AG04450 (cell line): ENCODE measurements at regions not wholly inside any gene's neighbourhood (a gene's known extent, or its start where the extent isn't known, plus 50 kb on each side); places are given as distances from the start of the nearest gene placed in this dataset.

Experiments
- CTCF ChIA-PET: fragments of 300-600, 350-600 bp; formaldehyde crosslinking; extraction: SDS; loops from one replicate; lab custom pipeline; 2022; ENCODE audit warnings: antibody characterized with exemption, inconsistent platforms; lab: Charles Lee
- POLR2A ChIA-PET: fragments of 350-600 bp; formaldehyde crosslinking; extraction: SDS; loops from one replicate; lab custom pipeline; 2021; ENCODE audit warnings: antibody characterized with exemption, inconsistent platforms; lab: Yijun Ruan, JAX
- DNase-seq: peaks from one replicate; pipeline ENCODE4 v3.0.0-alpha.2; 2011; ENCODE audit warnings: low read depth, low spot score
- H3K27ac ChIP-seq: one replicate; pipeline ENCODE4 v1.5.1; 2012; ENCODE audit warnings: low read depth, low read length, control low read depth
- H3K27me3 ChIP-seq: one replicate; pipeline ENCODE4 v1.6.0; 2012; ENCODE audit warnings: low read length; ENCODE audit not compliant: control insufficient read depth, insufficient read depth
- H3K4me3 ChIP-seq: 2 replicates; pipeline ENCODE4 v1.5.1; 2011; ENCODE audit warnings: mild to moderate bottlenecking, low read depth, low read length, control low read depth
- H3K9me3 ChIP-seq: 2 replicates; pipeline ENCODE4 v1.5.1; 2012; ENCODE audit warnings: low read length; ENCODE audit not compliant: control insufficient read depth, insufficient read depth
- CTCF ChIP-seq: IDR thresholded peaks from 2 replicates; pipeline ENCODE4 v1.5.1; 2011; ENCODE audit warnings: low read depth, low read length, control low read depth, inconsistent platforms

GRCh38 chrX:139192386-139192961 is 338.1 kb upstream of the F9 start:
- Histone ChIP-seq H3K27me3 (no peaks in the 10 kb centered on the region), H3K9me3 (no peaks in the 10 kb centered on the region), H3K4me3 (no peak overlapping the region), H3K27ac (no peak overlapping the region)
- CTCF ChIA-PET, result no interaction called here
- DNase-seq, result no peak
- no peak for TF ChIP-seq CTCF
- POLR2A ChIA-PET, result no interaction called here

- POLR2A ChIA-PET, result no interaction called here
- Histone ChIP-seq H3K27ac (no peak overlapping the region), H3K27me3 (no peaks in the 10 kb centered on the region), H3K4me3 (no peak overlapping the region), H3K9me3 (no peaks in the 10 kb centered on the region)
- CTCF ChIA-PET, result no interaction called here
- DNase-seq, result no peak
- no peak for TF ChIP-seq CTCF
Observed at GRCh38 chrX:139191746-139192385, 338.7 kb upstream of the F9 start.

- Histone ChIP-seq H3K9me3 (no peaks in the 10 kb centered on the region), H3K27me3 (no peaks in the 10 kb centered on the region), H3K4me3 (no peak overlapping the region), H3K27ac (no peak overlapping the region)
- ChIA-PET CTCF (no interaction called here), POLR2A (no interaction called here)
- DNase-seq, result no peak
- no peak for TF ChIP-seq CTCF
Observed at GRCh38 chrX:139191286-139191685, 339.3 kb upstream of the F9 start.

GRCh38 chrX:139187738-139188137 is 342.8 kb upstream of the F9 start:
- ChIA-PET POLR2A (no interaction called here), CTCF (no interaction called here)
- no peak for TF ChIP-seq CTCF
- DNase-seq, result no peak
- H3K27me3 ChIP-seq, result no peaks in the 10 kb centered on the region
- no peak overlapping the region for H3K27ac ChIP-seq
- H3K9me3 ChIP-seq, result no peaks in the 10 kb centered on the region
- H3K4me3 ChIP-seq, result no peak overlapping the region

GRCh38 chrX:139186991-139187390 is 343.5 kb upstream of the F9 start:
- no peak for TF ChIP-seq CTCF
- Histone ChIP-seq H3K27me3 (no peaks in the 10 kb centered on the region), H3K4me3 (no peak overlapping the region), H3K9me3 (no peaks in the 10 kb centered on the region), H3K27ac (no peak overlapping the region)
- DNase-seq, result no peak
- POLR2A ChIA-PET, result no interaction called here
- CTCF ChIA-PET, result no interaction called here
